ENCODE measurements at regions not wholly inside any gene's neighbourhood (a gene's known extent, or its start where the extent isn't known, plus 50 kb on each side); places are given as distances from the start of the nearest gene placed in this dataset.

DNA sequence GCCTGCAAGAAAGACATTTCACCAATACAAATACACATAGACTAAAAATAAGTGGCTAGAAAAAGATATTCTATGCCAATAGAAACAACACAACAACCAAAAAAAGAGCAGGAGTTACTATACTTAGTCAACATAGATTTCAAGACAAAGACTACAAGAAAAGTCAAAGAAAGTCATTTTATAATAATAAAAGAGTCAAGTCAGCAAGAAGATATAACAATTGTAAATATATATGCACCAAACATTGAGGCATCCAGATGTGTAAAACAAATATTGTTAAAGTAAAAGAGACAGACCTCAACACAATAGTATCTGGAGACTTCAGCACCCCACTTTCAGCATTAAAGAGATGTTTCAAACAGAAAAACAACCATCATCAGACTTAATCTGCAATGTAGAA, 104.6 kb downstream of the AMY1C start:
- H3K36me3 ChIP-seq, result no peaks in the 10 kb centered on the region
- no peak overlapping the region for H3K4me3 ChIP-seq
- DNase-seq (ENCODE audit: extremely low spot score in 2 of 2), result no peak
- no peaks in the 10 kb centered on the region for H3K27me3 ChIP-seq
- no peak overlapping the region for H3K27ac ChIP-seq
- intact Hi-C loops (cut with DNase I), result no loop called here
- TF ChIP-seq, protein P1, sequence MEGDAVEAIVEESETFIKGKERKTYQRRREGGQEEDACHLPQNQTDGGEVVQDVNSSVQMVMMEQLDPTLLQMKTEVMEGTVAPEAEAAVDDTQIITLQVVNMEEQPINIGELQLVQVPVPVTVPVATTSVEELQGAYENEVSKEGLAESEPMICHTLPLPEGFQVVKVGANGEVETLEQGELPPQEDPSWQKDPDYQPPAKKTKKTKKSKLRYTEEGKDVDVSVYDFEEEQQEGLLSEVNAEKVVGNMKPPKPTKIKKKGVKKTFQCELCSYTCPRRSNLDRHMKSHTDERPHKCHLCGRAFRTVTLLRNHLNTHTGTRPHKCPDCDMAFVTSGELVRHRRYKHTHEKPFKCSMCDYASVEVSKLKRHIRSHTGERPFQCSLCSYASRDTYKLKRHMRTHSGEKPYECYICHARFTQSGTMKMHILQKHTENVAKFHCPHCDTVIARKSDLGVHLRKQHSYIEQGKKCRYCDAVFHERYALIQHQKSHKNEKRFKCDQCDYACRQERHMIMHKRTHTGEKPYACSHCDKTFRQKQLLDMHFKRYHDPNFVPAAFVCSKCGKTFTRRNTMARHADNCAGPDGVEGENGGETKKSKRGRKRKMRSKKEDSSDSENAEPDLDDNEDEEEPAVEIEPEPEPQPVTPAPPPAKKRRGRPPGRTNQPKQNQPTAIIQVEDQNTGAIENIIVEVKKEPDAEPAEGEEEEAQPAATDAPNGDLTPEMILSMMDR (IDR thresholded peaks at IDR 0.05), result no peak
- no peak for TF ChIP-seq POLR2A (IDR thresholded peaks at IDR 0.05)
- TF ChIP-seq POLR2AphosphoS5 (IDR thresholded peaks at IDR 0.05; ENCODE audit: insufficient read depth in 1 of 2, low read depth in 1 of 2), result no peak
- H3K4me1 ChIP-seq, result no peaks in the 10 kb centered on the region
- H3K9me3 ChIP-seq, result no peaks in the 10 kb centered on the region

DNA sequence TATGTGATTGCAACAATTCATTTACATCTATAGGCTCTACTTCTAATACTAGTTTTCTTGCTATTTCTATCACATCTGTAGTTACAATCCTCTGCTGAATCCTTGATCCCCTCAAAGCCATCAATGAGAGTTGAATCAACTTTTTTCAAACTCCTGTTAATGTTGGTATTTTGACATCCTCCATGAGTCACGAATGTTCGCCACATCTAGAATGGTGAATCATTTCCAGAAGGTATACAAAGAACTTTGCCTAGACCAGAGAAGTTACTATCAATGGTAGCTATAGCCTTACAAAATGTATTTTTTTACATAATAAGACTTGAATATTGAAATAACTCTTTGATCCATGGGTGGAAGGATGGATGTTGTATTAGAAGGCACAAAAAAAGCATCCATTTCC, 110.0 kb downstream of the AMY1C start:
- no peak for TF ChIP-seq POLR2A (IDR thresholded peaks at IDR 0.05)
- TF ChIP-seq, protein P1 (IDR thresholded peaks at IDR 0.05), result no peak
- TF ChIP-seq POLR2AphosphoS5 (IDR thresholded peaks at IDR 0.05; ENCODE audit: insufficient read depth in 1 of 2, low read depth in 1 of 2), result no peak

DNA sequence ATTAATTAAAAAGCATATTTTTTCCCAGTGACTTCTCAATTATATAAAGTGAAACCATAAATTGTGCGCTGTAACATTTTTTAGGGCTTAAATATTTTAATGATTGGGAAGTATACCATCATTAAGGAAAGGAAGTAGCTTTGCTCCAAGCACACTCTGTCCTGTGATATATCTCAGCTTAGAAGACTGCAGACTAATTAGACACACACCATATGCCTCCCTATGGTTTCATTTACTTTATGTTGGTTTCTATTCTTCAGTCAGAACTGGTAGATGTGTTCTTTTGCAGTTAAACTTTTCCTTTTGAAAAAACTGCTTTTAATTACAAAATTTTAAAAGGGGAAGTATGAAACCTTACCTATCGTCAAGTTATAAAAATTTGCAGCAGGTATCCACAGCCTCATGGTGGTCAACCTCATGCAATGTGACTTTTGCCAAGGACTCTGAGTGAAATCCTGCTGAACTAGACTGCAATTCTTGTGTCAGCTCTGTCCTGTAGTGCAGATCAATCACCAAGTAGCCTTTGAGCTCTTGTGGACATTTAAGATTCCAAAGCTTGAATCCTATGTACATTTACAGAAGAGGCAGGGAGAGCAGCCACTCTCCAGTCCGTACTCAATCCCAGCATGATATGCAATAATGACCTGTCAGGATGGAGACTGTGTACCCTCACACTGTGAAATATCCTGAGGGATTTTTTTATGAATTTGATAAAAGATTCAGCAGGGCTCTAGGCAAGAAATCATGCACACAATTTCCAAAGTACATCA, 149.1 kb downstream of the AMY1C start:
- no peaks in the 10 kb centered on the region for H3K36me3 ChIP-seq
- intact Hi-C loops (cut with DNase I), result no loop called here
- H3K9me3 ChIP-seq, result no peaks in the 10 kb centered on the region
- no peaks in the 10 kb centered on the region for H3K4me1 ChIP-seq
- no peak overlapping the region for H3K4me3 ChIP-seq
- H3K27me3 ChIP-seq, result no peaks in the 10 kb centered on the region
- TF ChIP-seq POLR2A (IDR thresholded peaks at IDR 0.05) (no peak), POLR2AphosphoS5 (IDR thresholded peaks at IDR 0.05; ENCODE audit: insufficient read depth in 1 of 2, low read depth in 1 of 2) (no peak)
- TF ChIP-seq, protein P1 (IDR thresholded peaks at IDR 0.05), result no peak
- no peak for DNase-seq (ENCODE audit: extremely low spot score in 2 of 2)
- no peak overlapping the region for H3K27ac ChIP-seq

More for the DNA sequence above, 110.0 kb downstream of the AMY1C start:
- no peaks in the 10 kb centered on the region for H3K4me1 ChIP-seq
- intact Hi-C loops (cut with DNase I), result no loop called here
- no peaks in the 10 kb centered on the region for H3K36me3 ChIP-seq
- no peak for DNase-seq (ENCODE audit: extremely low spot score in 2 of 2)
- no peaks in the 10 kb centered on the region for H3K9me3 ChIP-seq
- no peak overlapping the region for H3K27ac ChIP-seq
- H3K4me3 ChIP-seq, result no peak overlapping the region
- no peaks in the 10 kb centered on the region for H3K27me3 ChIP-seq

DNA sequence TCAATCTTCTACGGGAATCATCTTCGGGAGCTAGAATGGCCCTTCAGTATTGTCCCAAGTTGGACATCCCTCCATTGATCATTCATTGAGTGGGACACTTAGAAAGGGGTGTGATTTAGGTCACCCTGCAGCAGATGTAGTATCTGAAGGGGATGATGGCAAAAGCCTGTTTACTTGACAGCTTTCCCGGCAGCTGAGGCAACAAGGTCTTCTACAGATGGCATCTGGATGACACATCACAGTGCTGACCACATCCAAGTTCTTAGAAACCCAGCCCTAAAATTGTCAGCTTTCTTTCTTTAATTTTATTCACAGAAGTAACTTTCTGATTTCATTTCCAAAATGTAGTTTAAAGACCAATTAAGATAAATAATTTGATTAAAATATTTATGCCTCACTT, 150.3 kb downstream of the AMY1C start:
- no peaks in the 10 kb centered on the region for H3K27me3 ChIP-seq
- H3K4me3 ChIP-seq, result no peak overlapping the region
- H3K4me1 ChIP-seq, result no peaks in the 10 kb centered on the region
- no peak overlapping the region for H3K27ac ChIP-seq
- H3K36me3 ChIP-seq, result no peaks in the 10 kb centered on the region
- TF ChIP-seq POLR2AphosphoS5 (IDR thresholded peaks at IDR 0.05; ENCODE audit: insufficient read depth in 1 of 2, low read depth in 1 of 2) (no peak), POLR2A (IDR thresholded peaks at IDR 0.05) (no peak)
- TF ChIP-seq, protein P1 (IDR thresholded peaks at IDR 0.05), result no peak
- intact Hi-C loops (cut with DNase I), result no loop called here
- no peaks in the 10 kb centered on the region for H3K9me3 ChIP-seq
- no peak for DNase-seq (ENCODE audit: extremely low spot score in 2 of 2)

DNA sequence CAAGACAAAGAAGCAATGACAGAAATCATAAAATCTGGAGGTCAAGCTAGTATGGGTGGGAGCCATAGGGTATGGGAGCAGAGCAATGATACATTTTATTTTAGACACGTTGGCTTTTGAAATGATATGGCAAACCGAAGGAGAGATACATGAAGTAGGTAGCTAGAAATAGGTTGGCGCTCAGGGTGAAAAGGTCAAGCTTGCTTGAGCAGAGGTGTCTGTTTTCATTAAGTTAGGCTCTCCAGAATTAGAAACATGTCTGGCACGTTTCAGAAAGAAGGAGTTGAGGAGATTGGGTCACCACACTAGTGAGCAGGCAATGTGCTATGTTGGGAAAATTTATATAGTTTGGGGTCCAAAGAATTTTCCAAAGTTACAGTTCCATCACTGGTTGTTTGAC, 151.4 kb downstream of the AMY1C start:
- Histone ChIP-seq H3K4me3 (no peak overlapping the region), H3K9me3 (no peaks in the 10 kb centered on the region), H3K27ac (no peak overlapping the region), H3K27me3 (no peaks in the 10 kb centered on the region), H3K4me1 (no peaks in the 10 kb centered on the region), H3K36me3 (no peaks in the 10 kb centered on the region)
- TF ChIP-seq, protein P1 (IDR thresholded peaks at IDR 0.05), result no peak
- no peak for TF ChIP-seq POLR2AphosphoS5 (IDR thresholded peaks at IDR 0.05; ENCODE audit: insufficient read depth in 1 of 2, low read depth in 1 of 2)
- TF ChIP-seq POLR2A (IDR thresholded peaks at IDR 0.05), result no peak
- DNase-seq (ENCODE audit: extremely low spot score in 2 of 2), result no peak
- intact Hi-C loops (cut with DNase I), result no loop called here
